GM13976 (cell line): ENCODE measurements at regions not wholly inside any gene's neighbourhood (a gene's known extent, or its start where the extent isn't known, plus 50 kb on each side); places are given as distances from the start of the nearest gene placed in this dataset.

Experiments used
- DNase-seq: peaks from one replicate; pipeline ENCODE4 v3.0.0; 2012; ENCODE audit warnings: low spot score
- in situ Hi-C: fragments of 300-500 bp; cut with MboI; formaldehyde crosslinking; loops from one replicate; pipeline ENCODE4 v1.12.0; 2022; ENCODE audit warnings: low sequenced_read_pairs, mixed read lengths, inconsistent platforms; ENCODE audit not compliant: unreplicated experiment
- TF ChIP-seq, protein P1 (sequence below): IDR thresholded peaks from 2 replicates; pipeline ENCODE4 v1.5.1; 2012; ENCODE audit warnings: borderline replicate concordance, mild to moderate bottlenecking; ENCODE audit not compliant: insufficient read depth; ENCODE audit errors: extremely low read depth, missing control alignments, control extremely low read depth

DNA sequence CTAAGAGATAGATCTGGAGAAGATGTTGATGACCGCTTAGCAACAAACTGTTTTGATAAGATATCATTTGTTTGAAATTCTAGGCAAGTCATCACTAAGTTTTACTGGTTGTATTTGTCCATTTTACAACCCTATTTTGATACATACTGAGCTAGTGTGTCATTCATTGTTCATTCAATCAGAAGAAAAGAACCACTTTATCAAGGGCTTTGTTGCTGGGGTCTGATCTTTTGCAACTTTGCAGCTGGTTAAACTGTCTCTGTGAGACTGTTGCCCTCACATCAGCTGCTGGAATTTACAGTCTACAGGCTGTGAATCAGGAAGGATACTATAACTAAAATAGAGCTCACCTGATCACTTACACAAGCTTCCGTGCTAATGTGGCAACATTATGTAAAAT lies 290.5 kb downstream of the RFC3 start:
- TF ChIP-seq, protein P1, sequence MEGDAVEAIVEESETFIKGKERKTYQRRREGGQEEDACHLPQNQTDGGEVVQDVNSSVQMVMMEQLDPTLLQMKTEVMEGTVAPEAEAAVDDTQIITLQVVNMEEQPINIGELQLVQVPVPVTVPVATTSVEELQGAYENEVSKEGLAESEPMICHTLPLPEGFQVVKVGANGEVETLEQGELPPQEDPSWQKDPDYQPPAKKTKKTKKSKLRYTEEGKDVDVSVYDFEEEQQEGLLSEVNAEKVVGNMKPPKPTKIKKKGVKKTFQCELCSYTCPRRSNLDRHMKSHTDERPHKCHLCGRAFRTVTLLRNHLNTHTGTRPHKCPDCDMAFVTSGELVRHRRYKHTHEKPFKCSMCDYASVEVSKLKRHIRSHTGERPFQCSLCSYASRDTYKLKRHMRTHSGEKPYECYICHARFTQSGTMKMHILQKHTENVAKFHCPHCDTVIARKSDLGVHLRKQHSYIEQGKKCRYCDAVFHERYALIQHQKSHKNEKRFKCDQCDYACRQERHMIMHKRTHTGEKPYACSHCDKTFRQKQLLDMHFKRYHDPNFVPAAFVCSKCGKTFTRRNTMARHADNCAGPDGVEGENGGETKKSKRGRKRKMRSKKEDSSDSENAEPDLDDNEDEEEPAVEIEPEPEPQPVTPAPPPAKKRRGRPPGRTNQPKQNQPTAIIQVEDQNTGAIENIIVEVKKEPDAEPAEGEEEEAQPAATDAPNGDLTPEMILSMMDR, result no peak
- in situ Hi-C loops, result no loop called here
- no peak for DNase-seq

DNA sequence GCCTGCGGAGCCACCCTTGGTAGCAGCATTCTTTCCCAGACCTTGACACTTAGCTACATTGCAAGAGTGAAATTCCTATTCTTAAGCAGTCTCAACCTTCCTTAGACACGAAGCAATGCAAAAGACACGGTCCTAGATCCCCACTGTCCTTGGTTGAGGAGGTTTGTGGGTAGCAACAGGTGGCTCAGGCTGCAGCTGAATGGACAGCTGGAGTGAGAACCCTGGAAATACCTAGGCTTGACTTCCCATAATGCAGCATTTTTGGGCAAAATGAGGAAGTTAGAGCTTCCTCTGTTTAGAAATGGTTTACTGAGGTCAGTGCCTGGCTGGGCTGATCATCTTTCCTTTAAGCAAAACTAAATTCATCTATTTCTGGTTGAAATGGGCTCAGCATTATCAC lies 296.6 kb downstream of the RFC3 start:
- in situ Hi-C loops, result no loop called here
- TF ChIP-seq, protein P1, result no peak
- DNase-seq, result no peak

DNA sequence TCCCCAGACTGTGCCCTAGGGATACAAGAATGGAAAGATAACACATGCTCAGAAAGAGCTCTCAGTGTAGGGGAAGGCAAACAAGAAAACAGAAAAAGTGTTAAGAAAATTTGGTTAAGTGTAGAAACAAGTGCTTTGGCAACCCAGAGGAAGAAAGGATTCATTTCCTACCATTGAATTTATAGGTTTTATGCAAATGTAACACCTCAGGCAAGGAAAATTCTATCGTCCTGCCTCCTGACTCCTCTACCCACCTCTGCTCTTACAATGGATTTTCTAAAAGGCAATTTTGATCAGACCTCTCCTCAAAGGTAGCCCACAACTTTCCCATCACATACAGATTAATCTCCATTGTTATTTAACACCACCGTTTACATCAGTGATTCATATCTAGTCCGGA lies 298.7 kb downstream of the RFC3 start:
- TF ChIP-seq, protein P1, result no peak
- DNase-seq, result no peak
- in situ Hi-C loops, result no loop called here

DNA sequence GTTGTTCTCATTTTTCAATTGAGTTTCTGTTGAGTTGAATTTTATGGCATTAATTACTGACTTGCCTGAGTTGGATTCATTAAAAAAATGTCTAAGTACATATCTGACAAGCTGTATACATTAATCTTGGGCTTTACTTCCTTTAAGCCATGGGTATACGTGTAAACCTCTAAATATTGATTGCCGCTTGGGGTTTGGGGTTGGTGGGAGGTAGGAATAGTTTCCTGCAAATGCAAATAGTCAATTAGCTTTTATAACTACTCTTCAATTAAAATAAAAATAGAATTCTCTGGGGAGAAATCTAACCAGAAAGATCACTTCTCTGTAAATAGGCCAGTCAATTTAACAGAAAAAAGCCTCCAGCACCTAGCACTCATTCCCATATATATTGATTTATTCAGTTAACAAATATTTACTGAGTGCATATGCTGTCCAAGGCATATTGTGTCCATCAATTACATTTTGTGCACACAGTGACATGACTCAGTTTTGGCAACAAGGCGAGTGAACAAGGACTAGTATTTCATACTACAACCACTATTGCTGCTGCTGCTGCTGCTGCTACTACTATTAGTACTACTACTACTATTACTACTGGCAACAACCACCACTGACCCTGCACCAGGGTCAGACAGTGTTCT lies 306.8 kb downstream of the RFC3 start:
- in situ Hi-C loops, result no loop called here
- no peak for DNase-seq

DNA sequence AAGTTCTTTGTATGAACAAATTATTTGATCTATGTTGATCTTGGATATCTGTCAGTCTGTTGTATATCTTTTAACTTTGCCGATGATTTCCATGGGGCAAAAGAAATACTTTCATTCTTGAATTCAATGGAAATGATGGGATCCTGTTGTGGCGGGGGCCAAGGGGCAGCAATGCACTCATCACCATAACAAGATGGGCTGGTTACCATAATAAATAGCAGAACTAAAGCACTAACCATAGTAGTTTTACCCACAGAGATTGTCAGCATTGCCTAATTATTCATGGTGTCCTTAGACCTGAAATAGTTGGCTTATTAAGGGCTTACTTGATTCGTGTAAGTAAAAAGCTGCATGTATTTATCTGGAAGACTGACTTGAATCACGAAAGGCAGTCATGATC lies 309.6 kb downstream of the RFC3 start:
- no peak for DNase-seq
- TF ChIP-seq, protein P1, result no peak
- in situ Hi-C loops, result no loop called here

More for the DNA sequence above, 306.8 kb downstream of the RFC3 start:
- TF ChIP-seq, protein P1, result no peak

DNA sequence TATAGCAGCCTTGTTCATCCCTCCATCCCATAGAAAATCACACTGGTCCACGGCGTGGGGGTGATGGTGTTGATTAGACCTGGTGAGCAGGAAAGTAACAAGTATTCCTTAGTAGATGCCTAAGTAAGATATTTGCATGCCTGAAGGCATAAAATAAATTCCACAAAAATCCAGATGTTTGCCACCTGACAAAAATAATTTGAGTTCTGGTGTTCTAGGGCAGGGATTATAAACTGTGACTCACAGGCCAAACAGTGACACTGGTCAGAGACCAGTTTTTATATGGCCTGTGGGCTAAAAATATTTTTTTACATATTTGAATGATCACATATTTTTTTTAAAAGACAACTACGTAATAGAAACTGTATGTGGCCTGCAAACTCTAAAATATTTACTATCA lies 310.7 kb downstream of the RFC3 start:
- in situ Hi-C loops, result no loop called here
- no peak for DNase-seq
- TF ChIP-seq, protein P1, result no peak

DNA sequence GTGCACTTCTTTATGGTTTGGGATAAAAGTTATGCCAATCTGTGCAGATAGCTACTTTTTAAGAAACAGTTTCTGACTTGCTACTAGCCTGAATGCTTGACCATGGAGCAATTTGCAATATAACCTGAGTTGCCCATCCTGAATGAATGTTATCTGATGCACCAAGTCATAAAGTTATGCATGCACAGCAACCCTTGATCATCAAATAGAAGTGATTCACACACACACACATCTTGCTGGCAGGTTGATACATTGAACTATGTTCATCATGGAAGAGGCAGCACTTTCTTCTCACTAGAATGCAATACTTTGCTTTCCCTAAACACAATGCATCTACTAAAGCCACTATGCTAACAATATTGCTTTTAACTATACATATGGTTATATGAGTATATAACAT lies 311.5 kb downstream of the RFC3 start:
- in situ Hi-C loops, result no loop called here
- DNase-seq, result no peak
- TF ChIP-seq, protein P1, result no peak
